HCT116 (cell line): ENCODE measurements at regions not wholly inside any gene's neighbourhood (a gene's known extent, or its start where the extent isn't known, plus 50 kb on each side); places are given as distances from the start of the nearest gene placed in this dataset.

ENCODE experiments used
- ATAC-seq: fragments of 200-7000 bp; cut with Tn5 transposase; 2 replicates; pipeline ENCODE4 v1.9.1; 2020; ENCODE audit warnings: mild to moderate bottlenecking, moderate library complexity
- BruUV-seq: library from RNA; stranded (reverse); fragments of 400-500 nt; replicated peaks from 2 replicates; lab custom pipeline; 2021; lab: Mats Ljungman, UMichigan
- CTCF ChIA-PET: fragments of 300-600 bp; sonication (Branson Sonifier 250); formaldehyde crosslinking; loops from one replicate; lab custom pipeline; 2021; ENCODE audit warnings: antibody characterized with exemption; lab: Charles Lee
- POLR2A ChIA-PET: fragments of 300-600, 350-600 bp; sonication (Branson Sonifier 250); formaldehyde crosslinking; loops from one replicate; lab custom pipeline; 2021; ENCODE audit warnings: antibody characterized with exemption; lab: Charles Lee
- RAD21 ChIA-PET, 2 experiments: fragments of 300-600 bp; sonication (Branson Sonifier 250); formaldehyde crosslinking; loops; one replicate each; lab custom pipeline; 2023; ENCODE audit warnings: low total read pairs in 2 of 2; ENCODE audit not compliant: uncharacterized antibody in 2 of 2, unreplicated experiment in 2 of 2, low non-redundant PET in 1 of 2; lab: Charles Lee
- DNase-seq: peaks from one replicate; pipeline ENCODE4 v3.0.0-alpha.2; 2010; ENCODE audit warnings: low read depth, low spot score
- H2AFZ ChIP-seq: fragments of 200-600 bp; shearing (Covaris generic), sonication (generic); 2 replicates; pipeline ENCODE4 v1.6.1; 2017; ENCODE audit warnings: low read depth, mixed run types, mixed read lengths, antibody characterized with exemption, low read length; ENCODE audit not compliant: poor library complexity, severe bottlenecking
- H3K27ac ChIP-seq: 2 replicates; pipeline ENCODE4 v1.5.1; 2012; ENCODE audit warnings: low read depth, low read length
- H3K27me3 ChIP-seq: fragments of 200-600 bp; sonication (generic); 2 replicates; pipeline ENCODE4 v1.6.1; 2016; ENCODE audit warnings: mixed run types, low read length, mixed read lengths; ENCODE audit not compliant: insufficient read depth
- H3K36me3 ChIP-seq, 2 experiments: fragments of 200-500 bp in 1 of 2; fragments of 200-600 bp in 1 of 2; sonication (Bioruptor generic) in 1 of 2; sonication (generic) in 1 of 2; 2 replicates each; pipeline versions ENCODE4 v1.5.1 to v1.6.1; 2014 to 2016; ENCODE audit warnings: low read length in 2 of 2, inconsistent platforms in 1 of 2, mixed read lengths in 1 of 2, mixed run types in 1 of 2; ENCODE audit not compliant: insufficient read depth in 2 of 2, control insufficient read depth in 1 of 2
- H3K4me1 ChIP-seq, 2 experiments: fragments of 200-600 bp in 1 of 2; sonication (generic) in 1 of 2; 2 replicates each; pipeline versions ENCODE4 v1.5.1 to v1.6.1; 2012 to 2017; ENCODE audit warnings: low read length in 2 of 2, inconsistent platforms in 1 of 2, mild to moderate bottlenecking in 1 of 2, mixed read lengths in 1 of 2, mixed run types in 1 of 2, moderate library complexity in 1 of 2; ENCODE audit not compliant: insufficient read depth in 2 of 2, control insufficient read depth in 1 of 2
- H3K4me2 ChIP-seq: fragments of 200-600 bp; sonication (generic); 2 replicates; pipeline ENCODE4 v1.6.1; 2017; ENCODE audit warnings: mixed run types, low read length, mixed read lengths
- H3K4me3 ChIP-seq, 2 experiments: fragments of 200-600 bp in 1 of 2; sonication (generic) in 1 of 2; replicated peaks in 1 of 2; 2 replicates each; pipeline ENCODE4 v1.5.1; 2011 to 2016; ENCODE audit warnings: low read length in 2 of 2, control low read depth in 1 of 2, low read depth in 1 of 2, mild to moderate bottlenecking in 1 of 2, mixed read lengths in 1 of 2, mixed run types in 1 of 2
- H3K79me2 ChIP-seq: fragments of 200-600 bp; sonication (generic); 2 replicates; pipeline ENCODE4 v1.6.1; 2017; ENCODE audit warnings: mild to moderate bottlenecking, mixed run types, low read length, moderate library complexity, mixed read lengths; ENCODE audit not compliant: insufficient read depth
- H3K9ac ChIP-seq: fragments of 200-600 bp; sonication (generic); 2 replicates; pipeline ENCODE4 v1.6.1; 2016; ENCODE audit warnings: low read length, mixed read lengths
- H3K9me2 ChIP-seq: fragments of 200-600 bp; sonication (generic), shearing (Covaris generic); 2 replicates; pipeline ENCODE4 v1.6.1; 2017; ENCODE audit warnings: mixed run types, mild to moderate bottlenecking, moderate library complexity; ENCODE audit not compliant: insufficient read depth
- H3K9me3 ChIP-seq, 2 experiments: fragments of 200-500 bp in 1 of 2; fragments of 200-600 bp in 1 of 2; sonication (Bioruptor generic) in 1 of 2; sonication (generic) in 1 of 2; 2 replicates each; pipeline ENCODE4 v1.6.1; 2014 to 2017; ENCODE audit warnings: low read length in 2 of 2, mixed read lengths in 2 of 2, inconsistent platforms in 1 of 2, low read depth in 1 of 2, mild to moderate bottlenecking in 1 of 2, mixed run types in 1 of 2, moderate library complexity in 1 of 2; ENCODE audit not compliant: control insufficient read depth in 1 of 2, insufficient read depth in 1 of 2
- H4K20me1 ChIP-seq: fragments of 200-600 bp; sonication (generic), shearing (Covaris generic); 2 replicates; pipeline ENCODE4 v1.6.1; 2017; ENCODE audit warnings: mixed run types, mild to moderate bottlenecking, moderate library complexity; ENCODE audit not compliant: insufficient read depth
- ATF3 ChIP-seq: IDR thresholded peaks from 2 replicates; pipeline ENCODE4 v1.6.1; 2012
- CBX3 ChIP-seq: IDR thresholded peaks from 2 replicates; pipeline ENCODE4 v1.6.1; 2012; ENCODE audit warnings: low read depth
- CTCF ChIP-seq, 3 experiments: fragments of 200-600 bp in 1 of 3; sonication (generic) in 1 of 3; IDR thresholded peaks in 2 of 3; conservative IDR thresholded peaks in 1 of 3; 2 replicates each; pipeline ENCODE4 v1.5.1; 2012 to 2017; ENCODE audit warnings: low read depth in 2 of 3, low read length in 2 of 3, antibody characterized with exemption in 1 of 3, borderline replicate concordance in 1 of 3, control low read depth in 1 of 3, mild to moderate bottlenecking in 1 of 3, mixed read lengths in 1 of 3, mixed run types in 1 of 3, moderate library complexity in 1 of 3; ENCODE audit not compliant: insufficient read depth in 1 of 3
- EZH2phosphoT487 ChIP-seq: fragments of 200-600 bp; IDR thresholded peaks from 2 replicates; pipeline ENCODE4 v1.6.1; 2018; ENCODE audit warnings: antibody characterized with exemption, borderline replicate concordance
- FOSL1 ChIP-seq: IDR thresholded peaks from 2 replicates; pipeline ENCODE4 v1.6.1; 2012; ENCODE audit warnings: low read depth
- JUND ChIP-seq: IDR thresholded peaks from 2 replicates; pipeline ENCODE4 v1.6.1; 2012
- POLR2A ChIP-seq: IDR thresholded peaks from 2 replicates; pipeline ENCODE4 v1.7.0; 2011; ENCODE audit warnings: borderline replicate concordance; ENCODE audit not compliant: insufficient read depth, insufficient read length; ENCODE audit errors: extremely low read depth
- POLR2AphosphoS5 ChIP-seq: IDR thresholded peaks from 2 replicates; pipeline ENCODE4 v1.6.1; 2011; ENCODE audit warnings: mild to moderate bottlenecking, low read depth, low read length, moderate library complexity
- RAD21 ChIP-seq: IDR thresholded peaks from 2 replicates; pipeline ENCODE4 v1.6.1; 2012; ENCODE audit warnings: low read depth, mild to moderate bottlenecking
- SIN3A ChIP-seq: IDR thresholded peaks from 2 replicates; pipeline ENCODE4 v1.6.1; 2012; ENCODE audit warnings: low read depth
- SP1 ChIP-seq: IDR thresholded peaks from 2 replicates; pipeline ENCODE4 v1.6.1; 2012; ENCODE audit warnings: low read depth
- YY1 ChIP-seq: IDR thresholded peaks from 2 replicates; pipeline ENCODE4 v1.6.1; 2011; ENCODE audit warnings: low read length, low read depth, moderate library complexity, mild to moderate bottlenecking; ENCODE audit not compliant: insufficient replicate concordance; ENCODE audit errors: extremely low read depth
- intact Hi-C: fragments of 100-400 bp; cut with micrococcal nuclease; formaldehyde crosslinking; loops from 2 replicates; pipeline ENCODE4 v1.10.0; 2022

DNA sequence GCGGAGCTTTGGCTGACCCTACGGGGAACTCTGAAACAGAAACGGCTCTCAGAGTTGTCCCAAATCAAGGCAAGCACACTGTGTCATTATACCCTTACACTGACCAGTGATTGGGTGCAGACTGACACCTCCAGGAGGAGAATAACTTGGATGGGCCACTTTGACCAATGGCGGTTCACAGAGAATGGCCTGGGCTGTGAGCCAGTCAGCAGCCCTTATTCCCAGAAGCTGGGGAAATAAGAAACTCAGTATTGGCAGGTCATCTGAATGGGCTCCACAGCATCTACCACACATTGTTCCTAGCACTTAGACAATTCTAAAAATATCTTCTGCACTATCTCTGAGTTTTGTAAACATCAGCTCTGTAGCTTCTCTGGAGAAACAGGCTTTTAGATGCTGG, 265.2 kb downstream of the ADGRL2 start:
- POLR2A ChIA-PET, result no interaction called here
- DNase-seq (no peak), ATAC-seq (no peak)
- Histone ChIP-seq H4K20me1 (no peaks in the 10 kb centered on the region), H3K36me3 (no peaks in the 10 kb centered on the region), H3K9me2 (no peaks in the 10 kb centered on the region), H3K4me3 (no peak overlapping the region), H3K9ac (no peak overlapping the region), H3K27ac (no peak overlapping the region), H3K9me3 (no peaks in the 10 kb centered on the region; a peak in 2 of 4 replicates), H3K4me1 (no peaks in the 10 kb centered on the region), H3K4me2 (no peak overlapping the region), H2AFZ (no peak overlapping the region), H3K27me3 (no peaks in the 10 kb centered on the region), H3K79me2 (no peaks in the 10 kb centered on the region)
- intact Hi-C loops, result no loop called here
- no TSS peak for BruUV-seq
- RAD21 ChIA-PET, result no interaction called here
- CTCF ChIA-PET, result no interaction called here
- TF ChIP-seq YY1 (no peak), POLR2AphosphoS5 (no peak), SP1 (no peak), EZH2phosphoT487 (no peak), JUND (no peak), CTCF (IDR thresholded peaks at IDR 0.05 in 2 of 3, conservative IDR thresholded peaks at IDR 0.05 in 1 of 3; ENCODE audit: borderline replicate concordance in 1 of 3, insufficient read depth in 1 of 3, low read depth in 2 of 3, low read length in 2 of 3) (no peak), SIN3A (no peak), ATF3 (no peak), POLR2A (no peak), RAD21 (no peak), FOSL1 (no peak), CBX3 (no peak)
